NCI-H1694 (cell line): ENCODE measurements at regions not wholly inside any gene's neighbourhood (a gene's known extent, or its start where the extent isn't known, plus 50 kb on each side); places are given as distances from the start of the nearest gene placed in this dataset.
"Not testable (repeated sequence)": the region's sequence is repeated elsewhere in the genome, so short reads cannot be mapped to it uniquely, and the experiment has no call there.

Source experiments
- DNase-seq: peaks from one replicate; lab custom pipeline; 2025; lab: John Stamatoyannopoulos, UW

GRCh38 chr21:39082656-39083376, 100.4 kb downstream of the PSMG1 start:
- no peak for DNase-seq

- no peak for DNase-seq
Measured at GRCh38 chr21:39080366-39080765, 102.9 kb downstream of the PSMG1 start.

GRCh38 chr21:39079617-39080016, 103.6 kb downstream of the PSMG1 start:
- DNase-seq, result no peak

- no peak for DNase-seq
Measured at GRCh38 chr21:39078322-39079065, 104.8 kb downstream of the PSMG1 start.

- no peak for DNase-seq
Measured at GRCh38 chr21:39077876-39078275, 105.4 kb downstream of the PSMG1 start.

GRCh38 chr21:39074508-39074907, 108.7 kb downstream of the PSMG1 start:
- no peak for DNase-seq

- DNase-seq, result no peak
Measured at GRCh38 chr21:39073717-39074116, 109.5 kb downstream of the PSMG1 start.

GRCh38 chr21:39073063-39073462, 110.2 kb downstream of the PSMG1 start:
- DNase-seq, result no peak

- DNase-seq, result no peak
Measured at GRCh38 chr21:39072468-39072867, 110.8 kb downstream of the PSMG1 start.

GRCh38 chr21:39071623-39072214, 111.5 kb downstream of the PSMG1 start:
- DNase-seq, result no peak

- DNase-seq, result not testable (repeated sequence)
Measured at GRCh38 chr21:39069856-39070255, 113.4 kb downstream of the PSMG1 start.

- no peak for DNase-seq
Measured at GRCh38 chr21:39066829-39067780, 116.1 kb downstream of the PSMG1 start.

GRCh38 chr21:39065917-39066316, 117.3 kb downstream of the PSMG1 start:
- DNase-seq, result no peak

- DNase-seq, result no peak
Measured at GRCh38 chr21:39064325-39065012, 118.8 kb downstream of the PSMG1 start.

GRCh38 chr21:39063517-39063916, 119.7 kb downstream of the PSMG1 start:
- no peak for DNase-seq

- DNase-seq, result no peak
Measured at GRCh38 chr21:39062196-39062595, 121.1 kb downstream of the PSMG1 start.

GRCh38 chr21:39061766-39062165, 121.5 kb downstream of the PSMG1 start:
- DNase-seq, result no peak

- no peak for DNase-seq
Measured at GRCh38 chr21:39060485-39061083, 122.7 kb downstream of the PSMG1 start.

GRCh38 chr21:39057121-39057520, 126.1 kb downstream of the PSMG1 start:
- DNase-seq, result no peak

GRCh38 chr21:39056636-39057035, 126.6 kb downstream of the PSMG1 start:
- no peak for DNase-seq

- no peak for DNase-seq
Measured at GRCh38 chr21:39055167-39055767, 128.0 kb downstream of the PSMG1 start.
